ENCODE measurements at regions not wholly inside any gene's neighbourhood (a gene's known extent, or its start where the extent isn't known, plus 50 kb on each side); places are given as distances from the start of the nearest gene placed in this dataset.
"Not testable (repeated sequence)": the region's sequence is repeated elsewhere in the genome, so short reads cannot be mapped to it uniquely, and the experiment has no call there.

DNA sequence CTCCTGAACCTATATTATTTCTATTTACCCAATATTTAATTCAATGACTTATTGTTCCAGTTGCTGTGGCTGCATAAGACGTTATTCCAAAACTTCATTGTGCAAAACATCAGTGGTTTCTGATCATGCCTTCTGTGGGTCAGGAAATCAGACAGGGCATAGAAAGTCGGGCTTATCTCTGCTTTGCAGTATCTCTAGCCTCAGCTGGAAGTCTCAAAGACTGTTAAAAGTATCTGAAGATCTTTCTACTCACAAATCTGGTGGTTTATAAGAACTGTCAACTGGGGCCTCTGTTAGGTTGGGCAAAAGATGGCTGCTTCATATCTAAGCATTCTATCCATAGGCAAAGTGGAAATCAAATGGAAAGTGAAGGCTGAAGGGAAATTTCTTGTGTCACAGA is 687.7 kb upstream of the ARRDC3 start:
- DNase-seq, result no peak

DNA sequence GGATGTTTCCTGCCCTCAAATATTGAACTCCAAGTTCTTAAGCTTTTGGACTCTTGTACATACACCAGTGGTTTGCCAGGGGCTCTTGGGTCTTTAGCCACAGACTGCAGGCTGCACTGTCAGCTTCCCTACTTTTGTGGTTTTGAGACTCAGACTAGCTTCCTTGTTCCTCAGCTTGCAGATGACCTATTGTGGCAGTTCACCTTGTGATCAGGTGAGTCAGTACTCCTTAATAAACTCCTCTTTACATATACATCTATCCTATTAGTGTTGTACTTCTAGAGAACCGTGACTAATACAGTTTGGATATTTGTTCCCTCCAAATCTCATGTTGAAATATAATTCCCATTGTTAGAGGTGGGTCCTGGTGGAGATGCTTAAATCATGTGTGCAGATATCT is 681.9 kb upstream of the ARRDC3 start:
- no peak for DNase-seq

DNA sequence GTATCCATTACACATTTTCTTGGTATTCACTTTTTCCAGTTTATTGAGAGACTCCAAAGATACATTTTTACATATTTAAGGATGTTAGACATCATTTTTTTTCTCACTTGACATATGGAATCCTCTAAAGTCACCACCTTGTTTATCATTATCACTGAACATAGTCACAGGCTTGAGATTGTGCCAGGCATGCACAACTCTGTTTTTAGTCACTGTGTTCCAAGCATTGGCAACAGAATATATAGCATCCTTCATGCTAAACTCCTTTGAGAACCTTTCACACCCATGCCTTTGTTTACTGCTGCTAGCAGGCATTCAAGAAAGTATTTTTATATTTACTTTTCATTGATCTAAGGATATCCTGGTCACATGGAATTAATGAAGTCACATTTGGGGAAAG is 668.6 kb upstream of the ARRDC3 start:
- no peak for DNase-seq

DNA sequence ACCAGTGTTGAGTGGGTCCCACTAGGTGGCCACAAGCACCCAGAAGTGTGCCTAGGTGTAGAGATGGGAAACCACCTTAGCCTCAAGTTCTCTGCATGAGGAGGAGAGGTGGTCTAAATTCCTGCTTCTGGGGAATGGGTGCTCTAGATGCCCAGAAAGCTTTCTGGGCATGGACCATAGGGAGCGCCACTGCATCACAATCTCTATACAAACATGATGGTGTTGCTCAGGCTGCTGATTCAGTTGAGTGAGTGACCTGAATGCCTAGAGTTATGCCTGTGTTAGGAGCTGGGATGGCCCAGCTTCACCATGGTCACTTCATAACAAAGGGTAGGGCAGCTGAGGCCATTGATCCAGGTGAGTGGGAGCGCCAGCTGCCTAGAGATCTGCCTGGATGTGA is 667.9 kb upstream of the ARRDC3 start:
- no peak for DNase-seq

DNA sequence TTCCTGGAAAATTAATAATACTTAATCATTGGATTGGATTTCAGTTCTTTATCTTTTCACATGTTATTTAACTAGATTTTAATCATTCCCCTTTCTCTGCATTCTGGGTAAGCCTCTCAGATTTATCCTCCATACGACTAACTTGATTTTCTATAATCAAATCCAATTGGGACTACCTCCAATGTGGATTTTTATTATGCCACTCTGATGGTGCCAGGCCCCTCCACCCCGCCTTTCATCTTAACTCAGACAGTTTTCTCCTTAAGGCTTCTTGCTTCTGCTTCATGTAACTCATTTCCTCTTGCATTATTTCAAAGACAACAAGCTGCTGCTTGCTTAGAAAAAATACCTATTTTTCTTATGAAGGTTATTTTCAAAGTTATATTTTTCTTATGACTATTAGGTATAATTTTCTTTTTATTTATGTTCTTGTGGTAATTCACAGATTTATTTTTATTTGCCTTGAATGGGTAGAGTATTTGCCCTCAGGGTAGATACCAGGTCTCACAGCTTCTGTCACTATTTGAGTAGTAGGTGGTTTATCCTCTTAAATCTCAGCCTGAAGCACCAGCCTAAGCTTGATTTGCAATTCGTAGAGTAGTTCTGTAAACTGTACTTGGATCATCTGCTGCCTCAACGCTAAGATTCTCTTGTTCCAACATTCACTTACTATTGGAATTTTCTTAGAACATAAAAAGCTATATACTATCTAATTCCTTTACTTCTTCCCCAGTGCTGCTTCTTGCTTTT is 659.0 kb upstream of the ARRDC3 start:
- no peak for DNase-seq

DNA sequence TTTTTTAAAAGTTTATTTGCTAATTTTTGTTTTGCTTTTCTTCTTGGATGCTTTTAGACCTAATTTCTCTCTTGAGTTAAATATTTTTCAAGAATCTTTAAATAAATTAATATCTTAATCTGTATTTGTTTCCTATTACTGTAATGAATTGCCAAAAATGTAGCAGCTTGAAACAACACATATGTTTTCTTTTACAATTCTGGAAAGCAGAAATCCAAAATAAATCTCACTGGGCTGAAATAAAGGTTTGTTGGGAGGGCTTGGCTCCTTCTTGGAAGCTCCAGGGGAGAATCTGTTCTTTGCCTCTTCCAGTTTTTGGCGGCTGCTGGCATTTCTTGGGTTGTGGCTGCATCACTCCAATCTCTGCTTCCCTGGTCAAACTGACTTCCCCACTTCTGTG is 658.1 kb upstream of the ARRDC3 start:
- DNase-seq, result no peak

DNA sequence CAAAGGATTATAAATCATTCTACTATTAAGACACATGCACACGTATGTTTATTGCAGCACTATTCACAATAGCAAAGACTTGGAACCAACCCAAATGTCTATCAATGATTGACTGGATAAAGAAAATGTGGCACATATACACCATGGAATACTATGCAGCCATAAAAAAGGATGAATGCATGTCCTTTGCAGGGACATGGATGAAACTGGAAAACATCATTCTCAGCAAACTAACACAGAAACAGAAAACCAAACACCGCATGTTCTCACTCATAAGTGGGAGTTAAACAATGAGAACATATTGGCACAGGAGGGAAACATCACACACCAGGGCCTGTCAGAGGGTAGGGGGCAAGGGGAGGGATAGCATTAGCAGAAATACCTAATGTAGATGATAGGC is 646.7 kb upstream of the ARRDC3 start:
- not testable (repeated sequence) for DNase-seq

DNA sequence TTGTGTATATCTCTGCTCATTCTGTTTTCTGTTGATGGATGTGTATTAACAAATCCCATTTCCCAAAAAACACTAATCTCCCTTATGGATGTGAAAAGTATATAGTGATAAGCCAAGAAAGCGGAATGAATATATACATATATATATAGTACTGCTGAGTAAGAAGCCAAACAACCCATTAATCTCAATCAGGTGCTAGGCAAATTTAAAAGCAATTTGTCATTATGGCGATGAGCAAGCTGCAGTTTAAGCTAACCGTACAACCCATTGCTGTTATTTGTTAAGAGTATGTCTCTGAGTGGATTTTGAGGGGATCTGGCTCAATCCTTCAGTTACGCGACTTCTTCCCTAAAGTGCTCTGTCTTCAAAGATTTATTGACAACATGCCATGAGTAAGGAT is 640.4 kb upstream of the ARRDC3 start:
- no peak for DNase-seq

DNA sequence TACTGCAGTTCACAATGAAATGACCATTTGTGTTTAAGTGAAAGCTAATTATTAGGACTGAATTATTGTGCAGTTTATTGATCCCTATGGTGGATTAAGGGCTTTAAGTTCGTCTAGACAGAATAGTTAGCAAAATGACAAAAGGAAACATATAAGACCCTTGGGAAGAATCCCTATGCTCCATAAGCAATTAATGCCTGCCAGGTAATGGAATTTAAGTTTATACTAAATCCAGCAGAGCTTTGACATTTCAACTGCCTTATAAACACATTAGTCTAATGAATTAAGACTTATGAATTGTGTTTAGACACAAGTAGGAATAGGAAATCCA is 640.0 kb upstream of the ARRDC3 start:
- DNase-seq, result no peak

DNA sequence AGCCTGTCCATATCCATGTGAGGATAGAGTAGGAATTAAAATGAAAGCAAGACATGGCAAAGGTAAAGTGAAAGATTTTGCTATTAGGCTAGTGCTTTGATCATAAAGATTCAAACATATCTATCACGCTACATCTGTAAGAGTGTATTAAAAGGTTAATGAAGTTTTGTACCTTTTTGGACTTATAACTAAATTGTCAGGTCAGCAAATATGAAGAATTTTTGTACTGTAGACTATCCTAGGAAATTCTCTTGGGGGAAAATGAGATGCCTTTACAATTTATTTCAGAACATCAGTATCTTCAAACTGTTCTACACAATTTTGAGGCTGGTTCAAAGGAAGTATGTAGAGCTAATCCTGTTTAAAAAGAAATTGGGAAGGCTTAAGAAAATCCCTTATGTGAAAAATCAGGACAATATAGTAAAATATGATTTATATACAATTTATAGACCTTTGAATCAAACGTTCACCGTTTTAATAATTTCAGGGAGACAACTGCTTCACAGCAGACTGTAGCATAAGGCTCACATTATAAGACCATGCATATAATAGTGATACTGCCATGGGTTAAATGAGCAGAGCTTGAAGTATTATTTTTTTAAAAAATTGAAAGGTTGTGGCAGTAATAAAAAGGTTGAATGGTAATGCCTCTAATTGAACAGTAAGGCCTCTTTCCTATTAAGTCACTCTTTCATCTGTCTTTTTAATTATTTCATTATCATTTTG is 639.5 kb upstream of the ARRDC3 start:
- DNase-seq, result no peak

DNA sequence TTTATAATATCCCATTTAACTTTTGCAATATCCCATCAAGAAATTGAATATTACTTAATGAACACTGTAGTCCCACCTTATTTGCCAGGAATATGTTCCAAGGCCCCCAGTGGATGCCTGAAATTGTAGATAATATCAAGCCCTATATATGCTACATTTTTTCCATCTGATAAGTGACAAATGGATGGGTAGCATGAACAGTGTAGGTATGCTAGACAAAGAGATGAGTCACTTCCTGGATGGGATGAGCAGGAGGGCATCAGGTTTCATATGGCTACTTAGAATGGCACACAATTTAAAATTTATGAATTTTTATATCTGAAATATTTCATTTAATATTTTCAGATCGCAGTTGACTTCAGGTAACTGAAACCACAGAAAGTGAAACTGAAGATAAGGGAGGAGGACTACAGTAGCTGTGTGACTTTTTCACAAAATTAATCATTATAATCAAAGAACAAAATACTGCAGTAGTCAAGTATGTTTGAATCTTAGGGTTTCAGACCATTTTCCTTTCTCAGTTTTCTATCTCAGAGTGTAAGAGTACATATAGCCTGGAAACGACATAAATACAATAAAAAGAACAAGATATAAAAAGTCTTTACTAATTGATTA is 636.4 kb upstream of the ARRDC3 start:
- no peak for DNase-seq

DNA sequence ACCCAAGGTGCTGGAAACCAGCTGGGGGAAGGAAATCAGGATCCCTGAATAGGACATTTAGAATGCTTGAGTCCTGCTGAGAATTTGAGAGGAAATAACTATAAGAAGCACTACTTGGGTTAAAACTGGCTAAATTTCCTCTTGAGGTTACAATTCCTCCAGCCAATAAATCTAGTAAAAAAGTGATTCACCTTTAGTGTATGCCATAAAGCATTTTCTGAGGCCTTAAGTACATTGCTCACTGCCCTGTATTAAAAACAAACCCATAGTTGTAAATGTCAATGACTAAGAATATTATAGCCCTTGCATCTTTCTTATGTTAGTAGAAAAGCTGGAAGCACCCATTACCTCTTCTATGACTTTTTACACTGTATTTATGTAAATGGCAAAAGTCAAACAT is 634.7 kb upstream of the ARRDC3 start:
- DNase-seq, result no peak

DNA sequence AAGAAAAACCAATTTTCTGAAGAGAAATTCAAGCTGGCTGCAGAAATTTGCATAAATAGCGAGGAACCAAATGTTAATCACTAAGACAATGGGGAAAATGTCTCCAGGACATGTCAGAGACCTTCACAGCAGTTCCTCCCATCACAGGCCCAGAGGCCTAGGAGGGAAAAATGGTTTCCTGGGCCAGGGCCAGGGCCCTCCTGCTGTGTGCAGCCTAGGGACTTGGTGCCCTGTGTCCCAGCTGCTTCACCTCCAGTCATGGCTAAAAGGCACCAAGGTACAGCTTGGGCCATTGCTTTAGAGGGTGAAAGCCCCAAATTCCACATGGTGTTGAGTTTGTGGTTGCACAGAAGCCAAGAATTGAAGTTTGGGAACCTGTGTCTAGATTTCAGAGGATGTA is 628.7 kb upstream of the ARRDC3 start:
- not testable (repeated sequence) for DNase-seq

DNA sequence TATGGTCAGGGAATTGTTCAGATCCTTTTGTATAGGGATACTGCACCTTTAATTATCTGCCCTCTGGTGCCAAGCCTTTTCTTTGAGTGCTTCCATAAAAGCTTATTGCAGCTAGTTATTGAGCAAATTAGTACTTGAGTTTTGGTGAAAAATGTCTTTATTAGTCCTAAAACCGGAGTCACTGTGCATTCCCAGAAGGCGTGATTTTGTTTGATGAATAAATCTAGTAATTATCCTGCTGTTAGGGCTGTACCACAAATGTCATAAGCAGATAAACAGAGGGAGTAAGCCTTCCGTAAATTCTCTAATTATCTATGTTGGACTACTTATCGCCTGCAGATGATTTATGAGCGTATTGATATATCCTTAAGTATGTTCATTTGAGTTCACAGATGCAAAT is 620.7 kb upstream of the ARRDC3 start:
- no peak for DNase-seq

DNA sequence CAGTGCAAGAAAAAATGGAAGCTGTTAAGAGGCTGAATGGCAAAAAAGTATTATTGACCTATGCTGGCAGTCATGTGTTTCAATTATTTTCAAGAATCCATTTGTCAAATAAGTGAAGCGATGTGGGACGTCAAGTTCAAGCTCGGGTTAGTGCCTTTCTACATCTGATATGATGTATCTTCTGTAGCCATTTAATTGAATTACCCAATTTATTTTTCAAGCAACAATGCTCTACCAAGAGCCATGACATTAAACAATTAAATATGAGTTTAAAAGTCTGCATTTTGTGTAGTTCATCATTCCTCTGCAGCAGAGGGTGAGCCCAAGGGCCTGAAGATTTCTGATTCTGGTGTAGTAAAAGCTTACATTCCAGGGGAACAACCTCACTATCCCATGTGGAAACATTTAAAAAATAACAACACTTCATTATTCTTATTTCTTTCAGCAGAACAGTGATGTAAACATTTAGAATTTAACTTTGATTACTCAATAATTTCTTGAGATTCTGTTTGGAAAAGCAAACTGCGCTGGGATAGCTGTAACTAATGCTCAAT is 619.7 kb upstream of the ARRDC3 start:
- no peak for DNase-seq

DNA sequence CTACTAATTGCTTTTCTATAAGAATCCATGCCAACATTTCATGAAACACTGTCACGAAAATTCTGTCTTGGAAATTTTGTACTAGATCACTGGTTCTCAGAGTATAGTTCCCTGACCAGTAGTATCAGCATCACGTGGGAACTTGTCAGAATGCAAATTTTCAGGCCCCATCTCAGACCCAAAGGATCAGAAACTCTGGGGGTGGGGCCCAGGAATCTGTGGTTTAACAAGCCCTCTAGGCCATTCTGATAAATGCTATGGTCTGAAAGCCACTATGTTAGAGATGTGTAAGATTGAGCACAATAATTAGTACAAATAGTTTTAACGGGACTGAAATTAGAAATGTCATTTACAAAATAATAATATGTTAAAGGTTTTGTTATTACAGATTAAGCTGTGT is 615.7 kb upstream of the ARRDC3 start:
- DNase-seq, result no peak

DNA sequence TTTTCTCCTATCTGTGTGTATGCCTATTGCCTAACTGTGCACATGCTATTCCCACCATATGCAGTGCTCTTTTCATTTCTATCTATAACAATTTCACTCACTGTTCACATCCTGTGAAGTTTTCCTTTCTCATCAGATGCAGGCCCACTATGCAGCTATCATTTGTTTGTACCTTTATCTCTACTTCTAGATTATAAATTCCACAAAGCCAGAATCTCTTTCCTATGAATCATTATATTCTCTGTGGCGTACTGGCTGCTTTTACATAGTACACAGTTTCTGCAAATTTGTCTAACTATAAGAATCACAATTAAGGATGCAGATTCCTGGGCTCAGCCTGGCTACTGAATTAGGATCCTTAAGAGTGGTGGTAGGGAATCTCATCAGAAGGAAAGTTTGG is 600.8 kb upstream of the ARRDC3 start:
- DNase-seq, result no peak

DNA sequence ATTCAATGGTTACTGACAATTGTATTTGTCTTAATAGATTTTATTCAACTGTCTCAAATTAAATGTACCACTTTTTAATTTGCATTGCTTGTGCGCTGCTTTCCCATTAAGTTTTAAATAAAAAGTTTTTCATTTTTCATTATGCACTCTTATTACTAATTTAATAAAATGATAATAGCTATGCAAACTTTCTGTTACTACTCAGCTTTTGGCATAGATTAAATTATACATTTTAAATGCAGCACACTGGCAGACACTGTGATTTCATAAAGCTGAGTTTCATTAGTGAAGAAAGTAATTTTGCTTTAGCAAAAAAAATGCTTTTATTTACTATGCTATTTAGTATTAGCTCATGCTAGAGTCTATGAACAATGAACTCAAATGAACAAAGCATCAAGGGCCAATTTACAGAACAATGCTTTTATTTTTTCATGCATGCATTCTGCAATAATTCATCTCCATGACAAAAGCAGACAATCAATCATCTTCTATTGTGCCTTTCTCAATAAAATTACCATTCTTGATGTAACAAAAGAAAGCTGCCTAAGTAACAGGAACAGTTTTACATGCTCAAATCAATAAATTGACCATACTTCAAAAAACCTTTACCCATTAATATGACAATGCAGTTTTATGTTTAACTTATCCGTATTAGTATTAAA is 595.2 kb upstream of the ARRDC3 start:
- no peak for DNase-seq

DNA sequence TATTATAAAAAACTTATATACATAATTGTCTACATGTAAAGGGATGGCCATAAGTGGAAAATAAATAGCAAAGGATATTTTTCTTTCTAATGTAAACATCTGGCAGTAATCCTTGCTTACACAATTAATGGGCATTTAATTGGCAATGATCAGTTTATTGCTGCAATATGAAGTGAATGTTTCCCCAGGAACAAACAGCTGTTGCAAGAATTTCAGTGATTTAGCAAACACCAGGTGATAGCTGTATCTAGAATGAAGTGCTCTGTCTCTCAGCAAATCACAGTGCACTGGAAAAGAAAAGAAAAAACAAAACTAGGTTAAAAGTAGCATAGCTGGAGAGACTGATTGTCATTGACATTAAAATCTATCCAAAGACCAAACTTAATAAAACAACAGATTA is 594.5 kb upstream of the ARRDC3 start:
- no peak for DNase-seq

DNA sequence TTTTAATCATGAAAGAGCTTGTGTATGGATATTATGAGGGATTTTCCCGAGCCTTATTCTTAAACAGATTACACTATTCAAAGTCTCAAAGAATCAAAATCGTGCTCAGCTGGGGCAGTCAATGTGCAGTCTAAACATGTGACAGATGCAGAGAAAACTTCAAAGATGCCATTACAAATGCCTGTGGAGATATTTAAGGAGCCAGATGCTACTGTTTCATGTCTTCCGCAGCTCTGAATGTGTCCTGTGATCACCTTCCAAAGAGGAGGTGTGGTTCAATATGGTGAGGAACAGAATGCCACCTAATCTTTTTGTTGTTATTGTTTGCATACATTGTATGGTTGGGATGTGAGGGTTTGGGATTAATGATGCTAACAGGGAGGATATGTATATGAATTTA is 593.3 kb upstream of the ARRDC3 start:
- DNase-seq, result no peak

DNA sequence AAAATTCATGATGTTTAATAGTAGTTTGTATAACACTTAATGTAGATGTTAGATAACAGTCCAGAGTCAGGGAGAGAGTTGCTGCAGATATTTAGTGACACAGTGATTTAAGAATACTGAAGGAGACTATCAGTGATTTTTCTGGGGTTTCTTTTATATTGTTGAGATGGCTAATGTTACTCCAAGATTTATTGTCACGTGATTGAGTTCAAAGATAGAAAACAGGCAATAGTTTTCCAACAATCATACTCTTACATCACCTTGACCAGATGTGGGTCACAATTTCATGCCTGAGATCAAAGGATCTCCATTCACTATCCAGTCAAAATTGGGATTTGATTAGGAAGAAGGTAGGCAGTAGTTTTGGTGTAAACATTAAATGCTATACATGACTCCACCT is 580.0 kb upstream of the ARRDC3 start:
- no peak for DNase-seq

DNA sequence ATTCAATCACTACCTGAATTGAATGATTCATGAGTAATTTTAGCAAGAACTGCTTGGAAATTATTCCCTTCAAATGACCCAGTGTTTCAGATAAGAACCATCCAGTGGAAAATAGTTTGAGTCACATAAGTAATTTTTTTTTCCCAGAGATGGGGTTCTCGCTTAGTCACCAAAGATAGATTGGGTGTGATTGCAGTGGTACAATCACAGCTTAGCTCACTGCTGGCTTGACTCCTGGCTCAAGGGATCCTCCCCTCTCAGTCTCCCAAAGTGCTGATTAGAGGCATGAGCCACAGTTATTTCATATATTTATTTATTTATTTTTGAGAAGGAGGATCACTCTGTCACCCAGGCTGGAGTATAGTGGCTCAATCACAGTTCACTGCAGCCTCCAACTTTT is 574.5 kb upstream of the ARRDC3 start:
- DNase-seq, result no peak

DNA sequence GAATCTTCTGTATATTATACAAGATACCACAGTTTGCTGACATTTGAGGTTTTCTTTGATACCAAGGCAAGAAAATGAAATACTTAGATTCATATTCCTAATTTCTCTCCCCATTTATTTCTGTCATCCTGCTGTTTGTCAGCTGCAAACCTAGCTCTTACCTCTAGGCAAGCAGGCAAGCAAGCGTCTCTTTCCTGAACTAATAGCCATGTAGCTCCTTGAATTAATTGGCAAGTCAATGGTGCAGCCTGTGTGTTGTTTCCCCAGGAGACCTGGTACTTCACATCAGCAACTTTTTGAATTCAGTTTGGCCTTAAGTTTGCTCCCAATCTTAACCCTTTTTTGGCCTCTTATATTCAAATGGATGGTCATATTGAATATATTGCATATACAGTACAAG is 573.6 kb upstream of the ARRDC3 start:
- DNase-seq, result no peak

DNA sequence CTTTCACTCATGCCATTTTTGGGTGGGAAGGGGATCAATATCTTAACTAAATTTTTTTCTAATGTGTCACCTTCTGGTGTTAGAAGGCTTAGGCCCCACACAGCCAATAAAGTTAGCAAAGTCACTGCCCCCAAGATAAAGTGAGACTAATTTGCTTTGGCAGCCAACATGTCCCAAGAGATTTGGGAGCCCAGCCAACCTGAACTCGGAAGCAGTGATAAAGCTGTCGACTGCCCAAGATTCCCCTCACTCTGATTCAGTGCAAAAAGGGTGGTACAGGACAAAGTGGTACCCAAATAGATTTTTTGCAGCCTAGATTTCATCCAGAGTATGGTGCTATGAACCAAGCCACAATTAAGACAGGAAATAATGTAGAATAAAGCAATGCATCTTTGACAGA is 572.5 kb upstream of the ARRDC3 start:
- no peak for DNase-seq

All from activated effector memory CD4-positive, alpha-beta T cell treated with anti-CD3 and anti-CD28 coated beads, Interleukin-2, amount 50 U/mL, for 16 hours (primary cell).